ENCODE measurements at regions not wholly inside any gene's neighbourhood (a gene's known extent, or its start where the extent isn't known, plus 50 kb on each side); places are given as distances from the start of the nearest gene placed in this dataset.

DNA sequence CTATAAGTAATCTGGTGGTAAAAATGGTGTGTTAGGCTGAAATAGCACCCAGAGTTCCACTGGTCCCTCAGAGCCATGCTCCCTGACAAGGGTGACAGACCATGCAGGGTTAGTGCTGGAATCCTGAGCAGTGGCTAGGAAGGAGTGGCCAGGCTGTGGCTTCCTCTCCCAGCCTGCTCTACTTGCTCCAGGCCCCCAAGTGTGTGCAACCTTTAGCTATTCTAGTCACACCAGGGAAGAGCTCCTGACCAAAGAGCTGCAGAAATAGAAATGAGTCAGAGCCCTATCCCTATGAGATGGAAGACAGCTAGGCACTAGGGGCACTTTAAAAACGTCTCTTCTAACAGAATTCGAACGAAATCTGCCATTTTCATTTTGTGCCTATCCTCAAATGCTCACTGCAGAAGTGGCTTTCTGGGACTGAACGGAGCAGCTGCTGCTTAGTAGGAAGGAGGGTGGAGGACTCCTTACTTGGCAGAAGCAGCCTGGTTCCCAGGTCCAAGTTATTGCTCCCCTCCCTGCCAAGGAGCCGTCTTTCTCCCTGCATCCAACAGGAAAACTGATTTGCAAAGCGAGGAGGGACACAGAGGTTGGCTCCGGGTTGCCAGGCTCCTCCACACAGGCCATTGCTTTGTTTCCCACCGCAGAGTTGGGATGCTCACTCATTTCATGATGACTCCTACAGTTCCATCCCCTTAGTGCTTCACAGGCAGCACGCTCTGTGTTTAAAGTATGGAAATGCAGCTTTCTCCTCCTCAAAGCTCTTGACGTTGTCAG lies 754.5 kb downstream of the C6orf118 start:
- no peak for DNase-seq

DNA sequence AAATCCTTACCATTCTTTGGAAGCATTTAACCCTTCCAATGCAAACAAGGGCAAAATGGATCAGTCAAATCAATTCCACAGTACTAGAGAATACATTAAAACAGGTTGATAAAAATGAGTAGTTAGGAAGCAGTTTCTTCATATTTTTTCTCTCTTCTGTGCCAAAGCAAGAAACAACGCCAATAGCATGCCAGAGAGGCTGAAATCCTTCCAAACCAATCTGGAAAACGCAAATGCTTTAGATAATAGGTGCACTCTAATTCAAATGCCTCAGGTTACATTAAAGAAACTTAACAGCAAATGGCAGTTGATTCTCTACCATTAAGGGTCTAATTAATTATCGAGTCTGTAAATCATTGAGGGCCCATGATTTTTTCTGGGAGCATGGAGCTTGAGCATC lies 755.2 kb downstream of the C6orf118 start:
- no peak for DNase-seq

DNA sequence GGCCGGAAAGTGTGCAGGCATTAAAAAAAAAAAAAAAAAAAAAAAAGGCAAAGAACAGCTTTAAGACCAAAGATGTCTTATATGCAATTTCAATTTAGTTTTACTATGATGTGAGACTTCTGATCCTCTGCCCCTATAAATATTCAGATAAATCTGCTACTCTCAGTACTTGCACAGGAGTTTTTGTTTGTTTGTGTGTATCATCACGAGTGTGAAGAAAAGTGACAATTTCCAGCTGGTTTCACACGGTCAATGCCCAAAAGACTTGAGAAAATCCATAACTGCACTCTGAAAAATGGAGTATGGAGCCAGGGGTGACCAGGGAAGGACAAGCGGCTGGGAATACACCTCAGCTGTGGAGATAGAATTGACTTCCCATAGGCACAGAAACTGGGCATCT lies 757.7 kb downstream of the C6orf118 start:
- no peak for DNase-seq

DNA sequence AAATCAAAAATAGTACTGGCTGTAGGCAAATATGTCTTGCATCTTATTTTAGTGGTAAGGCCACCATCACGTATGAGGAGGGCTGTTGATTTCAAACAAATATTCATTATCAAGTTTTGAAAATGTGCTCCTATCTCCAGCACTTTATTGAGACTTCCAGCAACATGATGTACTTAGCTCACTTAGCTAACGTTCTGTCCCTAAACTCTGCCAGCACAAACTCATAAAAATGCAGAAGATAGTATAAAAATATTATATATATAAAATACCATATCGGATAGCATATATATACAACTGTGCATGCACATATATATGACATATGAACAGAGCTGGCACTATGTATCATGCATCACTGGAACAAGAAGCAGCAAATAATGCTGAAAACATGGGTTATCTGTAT lies 762.3 kb downstream of the C6orf118 start:
- DNase-seq = no peak

DNA sequence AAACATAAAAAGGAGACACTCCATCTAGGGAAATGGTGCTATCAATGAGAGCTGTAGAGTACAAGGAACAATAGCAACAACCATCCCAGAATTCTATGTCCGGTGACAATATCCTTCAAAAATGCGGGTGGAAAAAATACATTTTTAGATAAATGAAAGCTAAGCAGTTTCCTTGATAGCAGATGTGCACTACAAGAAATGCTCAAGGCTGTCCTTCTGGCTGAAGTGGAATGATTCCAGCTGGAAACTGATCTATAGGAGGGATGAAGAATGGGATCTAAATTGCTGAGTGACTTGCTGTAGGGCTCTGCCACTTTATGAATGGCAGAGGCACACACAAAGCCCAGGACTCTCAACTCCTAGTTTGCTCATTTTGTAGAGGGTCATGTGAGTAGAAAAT lies 763.1 kb downstream of the C6orf118 start:
- DNase-seq = no peak

DNA sequence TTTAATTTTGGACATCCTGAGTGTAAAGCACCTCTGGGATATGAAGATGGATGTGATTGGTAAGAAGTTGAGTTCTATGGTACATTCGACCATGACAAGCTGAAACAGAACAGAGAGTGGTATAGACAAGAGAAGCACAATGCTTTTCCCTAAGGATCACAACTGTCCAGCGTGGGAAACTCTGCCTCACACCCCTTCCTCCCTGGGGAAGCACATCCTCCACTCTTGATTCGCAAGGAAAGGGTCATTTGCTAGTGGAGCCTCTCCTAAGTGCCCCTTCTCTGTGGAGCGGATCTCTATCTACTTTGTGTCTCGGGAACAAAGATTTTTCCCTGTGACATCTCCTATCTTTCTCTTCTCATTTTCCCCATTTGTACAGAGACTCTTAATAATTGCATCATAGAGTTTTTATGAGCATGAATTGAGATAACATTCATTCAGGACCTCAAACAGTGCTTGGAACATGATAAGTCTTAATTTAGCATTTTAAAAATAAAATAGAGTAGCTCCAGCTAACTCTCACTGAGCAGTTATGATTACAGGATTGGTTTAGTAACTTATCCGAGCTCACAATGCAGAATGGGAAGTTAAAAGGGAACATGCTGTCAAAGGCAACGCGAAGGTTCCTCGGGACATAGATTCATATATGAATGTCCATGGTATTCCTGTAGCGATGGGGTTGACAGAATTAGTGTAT lies 775.2 kb downstream of the C6orf118 start:
- no peak for DNase-seq

DNA sequence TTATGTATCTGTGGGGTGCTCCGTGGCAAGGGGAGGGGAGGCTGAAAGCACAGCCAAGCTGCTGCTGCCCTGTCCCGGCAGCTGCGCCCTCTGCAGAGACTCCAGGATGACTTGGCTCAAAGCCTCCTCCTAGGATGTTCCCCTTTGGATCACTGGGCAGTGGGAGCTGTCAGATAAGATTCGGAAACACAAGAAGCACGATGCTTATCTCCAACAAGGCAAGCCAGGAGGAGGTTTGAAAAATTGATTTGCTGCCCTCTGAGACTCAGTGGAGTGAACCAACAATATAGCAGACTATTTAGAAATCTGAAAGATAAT lies 776.4 kb downstream of the C6orf118 start:
- no peak for DNase-seq

DNA sequence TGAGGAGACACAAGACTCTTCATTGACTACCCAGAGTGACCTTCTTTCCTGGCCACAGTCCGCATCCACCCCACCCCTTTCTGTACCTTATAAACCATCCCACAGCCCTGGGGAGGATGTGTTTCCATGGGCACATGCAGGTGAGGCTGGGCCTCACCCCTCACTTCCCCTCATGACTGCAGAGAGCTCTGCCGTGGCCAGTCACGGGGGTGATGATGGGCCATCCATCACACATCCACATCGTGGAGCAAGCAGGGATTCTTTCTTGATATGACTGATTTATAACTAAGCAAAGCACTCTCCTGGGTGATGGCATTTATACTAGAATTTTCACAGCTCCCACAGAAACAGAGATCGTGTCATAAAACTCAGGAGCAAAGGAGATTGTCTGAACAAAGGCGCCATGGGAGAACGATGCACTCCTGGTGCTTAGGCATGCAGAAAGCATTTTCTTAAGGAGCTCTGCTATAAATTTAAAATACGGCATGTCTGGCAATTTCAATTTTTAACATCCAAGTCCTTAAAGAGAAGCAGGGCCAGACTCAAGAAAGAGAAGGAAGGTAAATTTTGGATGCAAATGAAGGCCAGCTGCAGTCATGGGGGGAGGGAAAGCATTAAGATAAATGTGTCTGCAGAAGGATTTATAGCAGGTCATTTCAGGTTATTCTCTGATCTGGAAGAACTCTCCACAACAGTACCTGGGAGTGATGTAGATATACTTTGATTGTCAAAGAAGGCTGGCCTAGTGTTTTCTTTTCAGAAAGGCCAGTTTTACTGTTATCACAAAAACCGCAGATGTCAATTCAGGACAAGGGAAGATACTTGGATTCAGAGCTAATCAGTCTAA lies 777.0 kb downstream of the C6orf118 start:
- no peak for DNase-seq

DNA sequence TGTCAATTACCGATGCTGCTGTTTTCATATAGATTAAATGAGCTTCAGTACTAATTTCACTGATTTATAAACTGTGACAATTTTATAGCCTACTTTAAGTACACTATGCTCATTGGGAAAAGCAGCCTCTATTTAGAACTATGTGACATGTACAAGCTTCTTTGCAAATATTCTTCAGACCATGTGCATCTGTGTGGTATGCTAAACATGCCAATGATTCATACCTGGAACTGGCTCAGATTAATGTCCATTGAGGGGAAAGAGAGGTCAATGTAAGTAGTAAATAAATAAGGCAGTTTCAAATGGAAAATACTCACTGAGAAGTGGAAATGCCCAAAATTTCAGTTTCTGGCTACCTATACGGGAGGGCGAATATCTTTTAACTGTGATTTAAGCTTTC lies 777.7 kb downstream of the C6orf118 start:
- DNase-seq = no peak

DNA sequence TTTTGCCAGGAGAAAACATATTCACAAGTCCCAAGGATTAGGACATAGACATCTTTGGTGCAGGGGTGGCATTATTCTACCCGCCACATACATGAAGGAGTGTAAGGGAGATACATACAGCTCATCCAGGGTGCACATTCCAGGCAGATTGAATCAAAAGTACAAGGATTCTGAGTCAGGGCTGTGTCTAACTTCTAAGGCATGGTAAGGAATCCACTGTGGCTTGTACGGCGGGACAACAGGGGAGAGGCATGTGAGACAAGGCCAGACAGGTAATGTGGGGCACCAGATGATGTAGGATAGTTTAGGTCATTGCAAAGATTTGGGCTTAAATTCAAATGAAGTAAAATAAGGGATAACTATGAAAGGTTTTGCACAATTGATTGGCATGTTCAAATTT lies 780.9 kb downstream of the C6orf118 start:
- DNase-seq = no peak

DNA sequence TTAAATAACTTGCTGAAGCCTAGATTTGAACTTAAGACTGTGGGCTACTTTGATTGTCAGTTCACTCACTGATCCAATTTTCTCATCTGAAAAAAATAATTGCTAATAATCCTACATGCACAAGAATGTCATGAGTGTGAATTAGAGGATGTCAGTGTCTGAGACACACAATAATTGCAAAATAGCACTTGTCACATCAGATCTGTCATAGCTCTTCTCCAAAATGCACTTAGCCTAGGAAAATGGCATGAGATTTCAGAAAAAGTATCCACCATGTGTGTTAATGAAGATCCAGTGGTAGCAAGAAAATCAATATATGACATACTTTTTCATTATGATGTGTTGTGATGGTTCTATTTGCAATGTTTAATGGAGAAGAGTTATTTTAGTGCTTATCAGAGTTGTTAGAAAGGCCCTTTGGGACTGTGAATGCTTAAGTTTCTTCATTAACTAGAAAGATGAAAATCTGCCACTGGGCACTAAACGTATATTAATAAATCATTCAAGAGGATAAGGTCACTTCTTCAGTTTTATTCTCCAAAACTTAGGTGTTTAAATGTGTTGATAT lies 786.2 kb downstream of the C6orf118 start:
- no peak for DNase-seq

DNA sequence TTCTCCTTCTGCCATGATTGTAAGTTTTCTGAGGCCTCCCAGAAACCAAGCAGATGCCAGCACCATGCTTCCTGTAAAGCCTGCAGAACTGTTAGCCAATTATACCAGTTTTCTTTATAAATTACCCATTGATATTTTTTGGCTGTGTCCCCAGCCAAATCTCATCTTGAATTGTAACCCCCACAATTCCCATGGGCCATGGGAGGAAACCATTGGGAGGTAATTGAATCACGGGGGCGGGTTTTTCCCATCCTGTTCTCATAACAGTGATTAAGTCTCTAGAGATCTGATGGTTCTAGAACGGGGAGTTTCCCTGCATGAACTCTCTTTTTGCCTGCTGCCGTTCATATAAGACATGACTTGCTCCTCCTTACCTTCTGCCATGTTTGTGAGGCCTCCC lies 788.5 kb downstream of the C6orf118 start:
- no peak for DNase-seq

DNA sequence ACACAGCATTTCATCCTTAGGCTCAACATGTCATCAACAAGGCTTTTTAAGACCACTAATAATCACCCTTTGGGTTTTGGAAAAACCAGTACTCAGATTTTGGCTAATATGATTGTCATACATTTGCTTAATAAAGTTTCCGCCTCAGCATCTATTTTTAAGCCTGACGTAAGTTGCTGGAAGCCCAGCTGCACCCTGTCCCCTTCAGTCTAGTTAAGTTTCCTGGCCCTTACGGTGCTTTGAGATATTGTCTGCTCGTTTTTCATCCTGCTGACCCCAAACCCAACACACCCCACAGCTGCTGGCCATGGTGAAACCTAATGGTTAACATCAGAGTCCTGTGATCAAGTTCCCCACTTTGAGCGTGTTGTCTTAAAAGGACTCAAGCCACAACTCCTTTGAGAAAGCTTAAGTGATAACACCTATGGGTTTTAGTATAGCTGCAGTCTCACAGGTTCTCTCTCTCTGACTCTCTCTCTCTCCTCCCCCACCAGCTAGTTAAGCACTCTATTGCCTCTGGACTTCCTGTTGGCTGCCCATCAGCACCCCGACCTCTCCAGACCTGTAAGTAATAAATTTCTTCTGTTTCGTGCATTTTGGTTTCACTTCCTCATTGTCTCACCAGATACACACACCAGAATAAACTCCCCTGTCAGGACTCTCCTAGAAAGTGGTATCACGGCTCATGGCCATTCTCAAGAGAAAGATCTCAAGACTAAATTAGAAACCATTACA lies 802.0 kb downstream of the C6orf118 start:
- DNase-seq = no peak

DNA sequence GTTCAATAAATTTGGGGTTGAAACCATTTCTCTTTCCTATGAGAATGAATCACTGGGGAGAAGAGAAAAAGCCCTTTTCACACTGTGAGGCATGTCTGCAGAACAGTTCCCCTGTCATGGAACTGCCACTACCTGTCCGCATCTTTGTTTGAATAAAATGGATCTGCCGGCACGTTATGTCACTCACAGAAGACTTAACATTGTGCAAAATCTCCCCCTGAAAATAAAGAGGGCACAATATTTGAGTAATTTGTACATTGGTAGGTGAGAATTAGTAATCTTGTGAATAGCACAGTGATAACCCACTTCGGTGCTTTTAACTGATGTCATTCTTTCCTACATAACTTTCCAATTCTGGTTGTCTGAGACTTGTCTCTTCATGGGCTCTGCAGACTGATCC lies 804.0 kb downstream of the C6orf118 start:
- DNase-seq = no peak

DNA sequence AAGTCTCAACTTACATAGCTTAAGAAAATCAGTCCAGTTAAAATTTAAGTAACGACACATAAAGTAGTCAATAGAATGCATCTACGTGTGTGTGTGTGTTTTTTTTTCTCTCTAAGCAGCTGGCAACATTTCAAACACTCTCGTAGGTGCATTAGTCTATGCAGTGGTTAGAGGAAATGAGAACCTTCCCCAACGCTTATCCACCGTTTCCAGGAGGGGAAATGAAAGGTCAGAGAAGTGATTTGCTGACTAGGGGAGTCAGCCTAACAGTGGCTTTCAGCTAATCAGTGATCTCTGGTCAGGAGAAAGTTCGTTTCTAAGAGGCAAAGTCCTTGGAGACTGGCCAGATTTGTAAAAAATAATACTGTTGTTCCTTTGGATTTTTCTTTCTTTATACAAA lies 806.6 kb downstream of the C6orf118 start:
- peak; percentile 6 to 12 for DNase-seq

DNA sequence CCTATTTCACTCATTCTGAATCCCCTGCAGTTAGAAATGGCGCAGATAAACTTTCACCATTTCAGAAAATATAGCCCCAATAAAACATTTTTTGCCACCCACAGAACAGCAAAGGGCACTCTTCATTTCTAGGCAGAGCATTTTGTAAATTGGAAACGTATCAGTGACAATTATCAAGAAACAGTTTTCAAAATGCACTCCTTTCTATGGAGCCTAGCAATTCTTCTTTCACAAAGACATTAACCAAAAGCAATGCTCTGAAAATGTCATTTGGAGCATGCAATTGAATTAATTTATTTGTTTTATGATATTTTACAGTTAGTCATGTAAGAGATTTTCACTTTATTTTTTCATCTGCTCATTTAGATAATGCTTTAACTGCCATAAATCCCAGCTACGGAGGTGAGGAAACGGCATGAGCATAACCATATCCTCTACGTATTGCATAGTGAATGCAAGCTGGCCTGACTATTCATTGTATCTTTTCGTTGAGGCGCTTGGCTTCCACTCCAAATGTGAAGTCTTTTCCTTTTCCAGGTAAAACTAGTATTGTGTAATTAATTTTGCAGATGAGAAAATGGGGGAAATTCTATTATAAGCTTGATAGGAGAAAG lies 813.4 kb downstream of the C6orf118 start:
- DNase-seq = no peak

DNA sequence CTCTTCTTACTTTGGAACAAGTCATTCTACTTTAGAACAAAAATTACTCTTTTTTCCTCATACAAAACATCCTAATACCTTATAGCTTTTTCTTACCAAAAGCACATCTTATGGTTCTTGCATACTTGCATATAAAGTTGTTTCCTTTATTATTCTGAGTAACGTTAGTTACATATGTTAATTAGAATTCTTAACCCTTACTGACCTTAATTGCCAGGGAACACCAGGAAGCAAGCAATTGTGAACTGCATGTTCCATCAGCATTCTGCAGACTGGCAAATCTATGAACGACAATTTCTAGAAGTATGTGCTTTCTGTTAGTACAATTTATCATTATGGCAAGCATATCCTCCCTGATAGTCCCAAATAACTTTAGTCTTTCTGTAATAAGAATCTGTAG lies 831.0 kb downstream of the C6orf118 start:
- no peak for DNase-seq

DNA sequence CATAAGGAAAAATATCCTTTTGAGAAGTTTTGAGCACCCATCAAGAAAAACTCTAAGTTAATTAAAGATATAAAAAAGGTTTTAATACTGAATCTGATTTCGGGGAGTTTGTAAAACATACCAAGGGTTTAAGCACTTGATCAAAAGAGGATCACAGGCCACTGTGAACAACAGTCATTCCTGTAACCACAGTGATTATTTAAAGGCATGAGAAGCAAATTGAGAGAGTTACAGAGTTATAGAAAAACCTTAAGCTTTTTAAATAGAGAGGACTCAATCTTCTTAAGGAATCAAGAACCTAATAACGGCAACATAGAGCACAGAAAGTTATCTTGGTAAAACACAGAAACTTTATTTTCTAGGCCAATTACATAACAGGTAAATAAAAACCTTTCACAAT lies 831.6 kb downstream of the C6orf118 start:
- DNase-seq = no peak

DNA sequence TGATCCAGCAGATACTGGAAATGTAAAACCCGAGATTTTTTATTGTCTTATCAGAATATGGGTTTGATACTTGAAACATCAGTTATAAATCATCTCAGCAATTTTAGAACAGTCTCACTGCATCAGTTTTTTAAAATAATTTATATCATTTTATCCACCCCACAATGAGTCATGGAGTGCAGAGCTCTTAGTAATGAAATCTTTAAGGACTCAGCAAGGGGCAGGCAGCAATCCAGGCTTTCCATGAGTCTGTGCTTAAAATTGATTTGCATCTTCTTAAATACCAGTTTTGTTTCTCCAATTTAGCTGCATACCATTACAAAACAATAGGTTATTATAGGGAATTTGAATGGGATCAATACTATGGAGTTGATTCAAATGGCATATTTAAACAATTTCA lies 832.3 kb downstream of the C6orf118 start:
- no peak for DNase-seq

DNA sequence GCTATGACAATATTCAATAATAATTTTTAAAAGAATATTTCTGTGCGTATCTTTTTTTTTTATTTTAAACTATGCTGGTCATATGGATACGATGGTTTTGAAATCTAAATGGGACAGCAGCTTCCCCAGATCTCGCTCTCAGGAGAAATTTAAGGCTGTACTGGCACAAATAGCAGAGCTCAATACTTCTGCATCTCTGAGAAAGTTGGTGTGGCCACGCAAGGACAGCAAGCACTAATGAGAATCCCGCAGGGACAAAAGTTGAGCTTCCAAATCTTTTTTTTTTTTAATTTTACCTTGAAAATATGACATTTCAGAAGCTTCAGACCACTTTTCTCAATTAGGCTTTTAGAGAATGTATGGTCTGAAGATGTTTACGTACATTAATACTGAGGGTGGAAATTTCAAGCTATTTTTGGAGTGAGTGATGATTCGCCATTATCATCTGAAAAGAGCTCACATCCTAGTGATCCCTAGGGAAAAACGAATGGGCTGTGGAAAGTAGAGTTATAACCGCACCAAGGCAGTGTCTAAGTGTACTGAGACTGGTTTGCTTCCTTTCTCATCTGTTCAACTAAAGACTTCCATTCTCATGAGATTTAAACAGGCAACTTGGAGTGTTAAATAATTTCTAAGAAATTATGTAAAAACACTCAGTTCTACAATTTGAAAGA lies 840.0 kb downstream of the C6orf118 start:
- DNase-seq = no peak

DNA sequence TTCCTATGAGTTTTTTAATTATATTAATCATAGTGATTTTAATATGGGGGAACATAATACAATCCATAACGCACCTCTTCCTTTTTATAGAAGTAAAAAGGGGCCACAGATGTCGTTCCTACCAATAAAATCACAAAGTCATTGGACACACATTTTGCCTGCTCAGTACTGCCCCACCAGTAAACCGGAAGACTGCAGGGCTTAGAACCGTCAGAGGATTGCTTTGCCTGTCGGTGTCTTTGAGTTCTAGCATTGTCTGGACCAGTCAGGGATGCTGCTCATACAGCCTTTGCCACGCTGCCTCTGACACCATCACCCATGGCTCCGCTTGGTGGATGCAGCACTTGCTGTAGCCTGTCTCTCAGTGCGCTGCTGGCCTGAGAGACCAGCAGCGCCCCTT lies 853.6 kb downstream of the C6orf118 start:
- DNase-seq = no peak
